DMS79 treated with DMSO at 0.1 percent for 48 hours (cell line): ENCODE measurements at regions not wholly inside any gene's neighbourhood (a gene's known extent, or its start where the extent isn't known, plus 50 kb on each side); places are given as distances from the start of the nearest gene placed in this dataset.

Experiments
- DNase-seq: peaks from one replicate; lab custom pipeline; 2025; lab: John Stamatoyannopoulos, UW

- no peak for DNase-seq
Measured at GRCh38 chr11:70486731-70487130, 88.4 kb downstream of the CTTN start.

GRCh38 chr11:70487160-70487559, 88.8 kb downstream of the CTTN start:
- no peak for DNase-seq

GRCh38 chr11:70487756-70488155, 89.4 kb downstream of the CTTN start:
- DNase-seq, result no peak

GRCh38 chr11:70488171-70488703, 89.9 kb downstream of the CTTN start:
- DNase-seq, result no peak

GRCh38 chr11:70489276-70489675, 90.9 kb downstream of the CTTN start:
- DNase-seq, result no peak

GRCh38 chr11:70490208-70490607, 91.9 kb downstream of the CTTN start:
- DNase-seq, result no peak

- DNase-seq, result no peak
Measured at GRCh38 chr11:70490723-70491558, 92.6 kb downstream of the CTTN start.

- DNase-seq, result no peak
Measured at GRCh38 chr11:70491696-70492472, 93.6 kb downstream of the CTTN start.

- DNase-seq, result no peak
Measured at GRCh38 chr11:70493089-70493474, 94.8 kb downstream of the CTTN start.

GRCh38 chr11:70493891-70494290, 95.6 kb downstream of the CTTN start:
- no peak for DNase-seq

GRCh38 chr11:70494559-70495350, 96.4 kb downstream of the CTTN start:
- DNase-seq, result no peak

- peak; percentile 40 for DNase-seq
Measured at GRCh38 chr11:70495351-70496310, 97.3 kb downstream of the CTTN start.

- DNase-seq, result no peak
Measured at GRCh38 chr11:70496591-70497535, 98.5 kb downstream of the CTTN start.

GRCh38 chr11:70497536-70498075, 99.3 kb downstream of the CTTN start:
- no peak for DNase-seq

- peak; percentile 26 for DNase-seq
Measured at GRCh38 chr11:70498171-70498571, 99.8 kb downstream of the CTTN start.

GRCh38 chr11:70498976-70499801, 100.9 kb downstream of the CTTN start:
- no peak for DNase-seq

- no peak for DNase-seq
Measured at GRCh38 chr11:70500076-70500847, 101.9 kb downstream of the CTTN start.
